HepG2 (cell line): ENCODE measurements at regions not wholly inside any gene's neighbourhood (a gene's known extent, or its start where the extent isn't known, plus 50 kb on each side); places are given as distances from the start of the nearest gene placed in this dataset.

Experiments used
- ATAC-seq: fragments of 200-7000 bp; cut with Tn5 transposase; 3 replicates; pipeline ENCODE4 v1.9.1; 2020; ENCODE audit warnings: mild to moderate bottlenecking, moderate library complexity
- BruUV-seq: library from RNA; stranded (reverse); fragments of 400-500 nt; replicated peaks from 2 replicates; lab custom pipeline; 2021; lab: Mats Ljungman, UMichigan
- CTCF ChIA-PET: fragments of 300-600 bp; formaldehyde crosslinking; extraction: SDS; loops from one replicate; lab custom pipeline; 2021; ENCODE audit warnings: low total read pairs, inconsistent platforms, low intra/inter-chr PET ratio; lab: Yijun Ruan, JAX
- POLR2A ChIA-PET: fragments of 350-600 bp; sonication (Branson Sonifier 250); formaldehyde crosslinking; loops from one replicate; lab custom pipeline; 2020; ENCODE audit warnings: antibody characterized with exemption, inconsistent platforms; lab: Yijun Ruan, JAX
- DNase-seq: peaks from one replicate; pipeline ENCODE4 v3.0.0-alpha.2; 2015; ENCODE audit warnings: low spot score
- FAIRE-seq: peaks from 3 replicates; lab custom pipeline; 2011; peaks lifted over from hg19 to GRCh38; lab: Jason Lieb, UNC
- H2AFZ ChIP-seq: one replicate; pipeline ENCODE4 v1.6.1; 2011; ENCODE audit warnings: low read length, inconsistent platforms
- H3K27ac ChIP-seq: fragments of 300-600 bp; 3 replicates; pipeline ENCODE4 v1.8.0; 2011; ENCODE audit warnings: mixed run types, mild to moderate bottlenecking, mixed read lengths, low read length, inconsistent platforms; ENCODE audit not compliant: insufficient read depth; ENCODE audit errors: extremely low read length
- H3K27me3 ChIP-seq, 2 experiments: fragments of 200-600 bp in 1 of 2; 2 replicates in 1 of 2; 3 replicates in 1 of 2; pipeline versions ENCODE4 v1.6.0 to v1.8.0; 2011; ENCODE audit warnings: low read length in 2 of 2, mild to moderate bottlenecking in 2 of 2, moderate library complexity in 2 of 2, inconsistent platforms in 1 of 2; ENCODE audit not compliant: insufficient read depth in 2 of 2, control insufficient read depth in 1 of 2
- H3K36me3 ChIP-seq, 2 experiments: fragments of 200-600 bp in 1 of 2; replicated peaks in 1 of 2; 2 replicates in 1 of 2; 3 replicates in 1 of 2; pipeline versions ENCODE4 v1.5.1 to v1.8.0; 2011; ENCODE audit warnings: low read length in 2 of 2, inconsistent platforms in 1 of 2; ENCODE audit not compliant: insufficient read depth in 2 of 2, control insufficient read depth in 1 of 2
- H3K4me1 ChIP-seq: 2 replicates; pipeline ENCODE4 v1.5.1; 2012; ENCODE audit warnings: low read length, inconsistent platforms; ENCODE audit not compliant: insufficient read depth
- H3K4me2 ChIP-seq: 2 replicates; pipeline ENCODE4 v1.6.0; 2011; ENCODE audit warnings: low read depth, low read length, inconsistent platforms
- H3K4me3 ChIP-seq, 3 experiments: fragments of 200-600 bp in 1 of 3; sonication (generic), shearing (Covaris generic) in 1 of 3; replicated peaks in 1 of 3; 2 replicates each; pipeline ENCODE4 v1.5.1; 2011 to 2016; ENCODE audit warnings: low read length in 3 of 3, inconsistent platforms in 2 of 3, low read depth in 2 of 3, mild to moderate bottlenecking in 2 of 3, control low read depth in 1 of 3, mixed read lengths in 1 of 3; ENCODE audit not compliant: insufficient read depth in 1 of 3
- H3K79me2 ChIP-seq: one replicate; pipeline ENCODE4 v1.6.1; 2011; ENCODE audit warnings: low read length, inconsistent platforms; ENCODE audit not compliant: insufficient read depth
- H3K9ac ChIP-seq: 2 replicates; pipeline ENCODE4 v1.6.0; 2011; ENCODE audit warnings: mild to moderate bottlenecking, low read depth, low read length, inconsistent platforms; ENCODE audit not compliant: insufficient read depth
- H3K9me3 ChIP-seq: 2 replicates; pipeline ENCODE4 v1.5.1; 2012; ENCODE audit warnings: mild to moderate bottlenecking, low read length
- H4K20me1 ChIP-seq: 2 replicates; pipeline ENCODE4 v1.6.0; 2011; ENCODE audit warnings: inconsistent platforms, mild to moderate bottlenecking, low read length, moderate library complexity; ENCODE audit not compliant: insufficient read depth
- CTCF ChIP-seq: sonication (generic); formaldehyde crosslinking; IDR thresholded peaks from 2 replicates; pipeline ENCODE4 v1.5.0; 2020; ENCODE audit warnings: mild to moderate bottlenecking, missing genetic modification reagents, moderate library complexity
- MTF2 ChIP-seq: sonication (generic); formaldehyde crosslinking; IDR thresholded peaks from 2 replicates; pipeline ENCODE4 v1.5.0; 2020; ENCODE audit warnings: missing genetic modification reagents, borderline replicate concordance
- SKI ChIP-seq: fragments of 450-650 bp; IDR thresholded peaks from one replicate; pipeline ENCODE4 v1.6.1; 2018; ENCODE audit warnings: mild to moderate bottlenecking; ENCODE audit not compliant: partially characterized antibody
- TFAP4 ChIP-seq: sonication (generic); IDR thresholded peaks from 2 replicates; pipeline ENCODE4 v1.6.1; 2016; ENCODE audit warnings: low read depth, borderline replicate concordance
- THAP11 ChIP-seq: IDR thresholded peaks from 2 replicates; pipeline ENCODE4 v1.6.1; 2016; ENCODE audit warnings: missing biosample characterization, missing genetic modification reagents
- THAP7 ChIP-seq: sonication (generic); formaldehyde crosslinking; IDR thresholded peaks from 2 replicates; pipeline ENCODE4 v1.8.1; 2023; ENCODE audit warnings: mild to moderate bottlenecking, missing genetic modification reagents
- WGBS: methylation state at CpG from one replicate; pipeline ENCODE4 v1.1.6; 2017; ENCODE audit warnings: low lambda C conversion rate; 5-methylcytosine and 5-hydroxymethylcytosine counted together
- in situ Hi-C: cut with HindIII; loops from 2 replicates; pipeline ENCODE4 v1.10.0; 2017; ENCODE audit warnings: low pct_unique_long_range_greater_than_20kb; ENCODE audit not compliant: extremely low pct_ligation_motif_present
- intact Hi-C: fragments of 100-400 bp; cut with micrococcal nuclease; formaldehyde crosslinking; loops from one replicate; pipeline ENCODE4 v1.10.0; 2022; ENCODE audit not compliant: unreplicated experiment
- TF ChIP-seq, protein P1 (sequence below): sonication (generic); formaldehyde crosslinking; IDR thresholded peaks from 2 replicates; pipeline ENCODE4 v1.5.0; 2020; ENCODE audit warnings: missing genetic modification reagents

DNA sequence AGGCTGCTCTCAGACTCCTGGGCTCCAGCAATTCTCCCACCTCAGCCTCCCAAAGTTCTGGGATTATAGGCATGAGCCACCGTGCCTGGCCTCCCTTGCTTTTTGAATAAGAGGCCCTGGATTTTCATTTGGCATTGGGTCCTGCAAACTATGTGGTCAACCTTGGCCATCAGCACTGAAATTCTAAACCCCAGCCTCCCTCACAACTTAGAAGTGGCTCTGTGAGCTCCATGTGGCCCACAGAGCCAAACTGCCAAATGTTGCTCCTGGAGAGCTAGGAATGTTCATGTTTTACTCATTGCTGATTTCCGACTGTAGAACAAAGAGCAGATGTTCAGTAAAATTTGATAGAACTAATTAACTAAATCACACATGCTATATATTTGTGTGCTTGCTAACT is 210.6 kb upstream of the AGAP1 start:
- in situ Hi-C loops (no loop called here), intact Hi-C loops (no loop called here)
- no peak overlapping the region for H2AFZ ChIP-seq
- H3K4me2 ChIP-seq: no peak overlapping the region
- H3K9ac ChIP-seq: no peak overlapping the region
- H3K79me2 ChIP-seq: no peaks in the 10 kb centered on the region
- no peak overlapping the region for H3K27ac ChIP-seq
- ChIA-PET POLR2A (no interaction called here), CTCF (no interaction called here)
- H3K9me3 ChIP-seq: no peaks in the 10 kb centered on the region
- H3K4me1 ChIP-seq: no peaks in the 10 kb centered on the region
- no peaks in the 10 kb centered on the region for H3K36me3 ChIP-seq
- BruUV-seq: no TSS peak
- TF ChIP-seq TFAP4: no peak
- TF ChIP-seq THAP11 (CRISPR knock-in tag): no peak
- TF ChIP-seq SKI: no peak
- no peak for TF ChIP-seq THAP7 (CRISPR knock-in tag)
- no peak for TF ChIP-seq CTCF (CRISPR knock-in tag)
- TF ChIP-seq, protein P1, sequence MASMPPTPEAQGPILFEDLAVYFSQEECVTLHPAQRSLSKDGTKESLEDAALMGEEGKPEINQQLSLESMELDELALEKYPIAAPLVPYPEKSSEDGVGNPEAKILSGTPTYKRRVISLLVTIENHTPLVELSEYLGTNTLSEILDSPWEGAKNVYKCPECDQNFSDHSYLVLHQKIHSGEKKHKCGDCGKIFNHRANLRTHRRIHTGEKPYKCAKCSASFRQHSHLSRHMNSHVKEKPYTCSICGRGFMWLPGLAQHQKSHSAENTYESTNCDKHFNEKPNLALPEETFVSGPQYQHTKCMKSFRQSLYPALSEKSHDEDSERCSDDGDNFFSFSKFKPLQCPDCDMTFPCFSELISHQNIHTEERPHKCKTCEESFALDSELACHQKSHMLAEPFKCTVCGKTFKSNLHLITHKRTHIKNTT (CRISPR knock-in tag): no peak
- no peak for TF ChIP-seq MTF2 (CRISPR knock-in tag)
- H3K27me3 ChIP-seq: peaks cover 3 to 11% of the 10 kb centered on the region in 2 experiments; a peak in 3 of 5 replicates
- H4K20me1 ChIP-seq: no peaks in the 10 kb centered on the region
- ATAC-seq (no peak), DNase-seq (no peak), FAIRE-seq (no peak)
- WGBS: 5% methylated on average over 2 of the region's 2 CpGs
- no peak overlapping the region for H3K4me3 ChIP-seq
